Gastrocnemius medialis (tissue), 4 donors: ENCODE measurements at regions not wholly inside any gene's neighbourhood (a gene's known extent, or its start where the extent isn't known, plus 50 kb on each side); places are given as distances from the start of the nearest gene placed in this dataset.

Experiments used
- ATAC-seq, 2 donors: fragments of 150-250 bp; one replicate each; pipeline ENCODE4 v1.9.1; 2016
- DNase-seq, 2 donors: peaks; one replicate each; pipeline ENCODE4 v3.0.0-alpha.2; 2019
- H3K27ac ChIP-seq, 4 donors: fragments of 200-600 bp; sonication (generic); 1 replicate in 1 of 4; 2 replicates in 3 of 4; pipeline ENCODE4 v1.5.1; 2016 to 2018; ENCODE audit warnings: mild to moderate bottlenecking in 2 of 4, moderate library complexity in 1 of 4
- H3K27me3 ChIP-seq, 3 donors: fragments of 200-600 bp; sonication (generic) in 2 of 3; 1 replicate in 1 of 3; 2 replicates in 2 of 3; pipeline versions ENCODE4 v1.5.1 to v1.6.0; 2016 to 2019; ENCODE audit warnings: mild to moderate bottlenecking in 1 of 3, moderate library complexity in 1 of 3
- H3K36me3 ChIP-seq, 2 donors: fragments of 200-600 bp; sonication (generic) in 1 of 2; one replicate each; pipeline ENCODE4 v1.5.1; 2017 to 2018
- H3K4me1 ChIP-seq, 2 donors: fragments of 200-600 bp; sonication (generic) in 1 of 2; one replicate each; pipeline ENCODE4 v1.5.1; 2016 to 2017; ENCODE audit warnings: mild to moderate bottlenecking in 2 of 2
- H3K4me3 ChIP-seq, 4 donors: fragments of 200-600 bp; sonication (generic) in 3 of 4; 1 replicate in 1 of 4; 2 replicates in 3 of 4; pipeline ENCODE4 v1.5.1; 2016 to 2019; ENCODE audit warnings: mild to moderate bottlenecking in 2 of 4
- H3K9me3 ChIP-seq, 3 donors: fragments of 200-600 bp; sonication (generic) in 2 of 3; 1 replicate in 1 of 3; 2 replicates in 2 of 3; pipeline ENCODE4 v1.5.1; 2016 to 2019
- CTCF ChIP-seq, 5 experiments: fragments of 450-650 bp in 3 of 5; fragments of 200-600 bp in 2 of 5; sonication (generic) in 2 of 5; IDR thresholded peaks in 4 of 5; conservative IDR thresholded peaks in 1 of 5; 1 replicate in 4 of 5; 2 replicates in 1 of 5; pipeline ENCODE4 v1.5.1; 2016 to 2019; ENCODE audit warnings: antibody characterized with exemption in 5 of 5, mild to moderate bottlenecking in 3 of 5, moderate library complexity in 3 of 5
- POLR2A ChIP-seq, 2 donors: fragments of 450-650 bp; IDR thresholded peaks; one replicate each; pipeline ENCODE4 v1.6.1; 2017; ENCODE audit warnings: antibody characterized with exemption in 2 of 2, mild to moderate bottlenecking in 2 of 2, moderate library complexity in 2 of 2
- in situ Hi-C, 4 donors: fragments of 200-750 bp; cut with MboI; loops; one replicate each; pipeline versions ENCODE4 v1.15.0 to v1.8.0; 2017; ENCODE audit warnings: low sequenced_read_pairs in 4 of 4
- intact Hi-C: fragments of 100-400 bp; cut with DNase I; formaldehyde crosslinking; loops from one replicate; pipeline ENCODE4 v1.15.1; 2023; ENCODE audit warnings: low total_unique reads

- Histone ChIP-seq H3K9me3 (no peaks in the 10 kb centered on the region), H3K27ac (no peak overlapping the region), H3K27me3 (peaks cover 53 to 71% (median 59%) of the 10 kb centered on the region in 3 donors), H3K4me1 (peaks cover 5% of the 10 kb centered on the region in 2 donors), H3K4me3 (no peak overlapping the region), H3K36me3 (no peaks in the 10 kb centered on the region)
- TF ChIP-seq POLR2A (IDR thresholded peaks at IDR 0.05) (no peak), CTCF (IDR thresholded peaks at IDR 0.05 in 4 of 5, conservative IDR thresholded peaks at IDR 0.05 in 1 of 5) (no peak)
- no peak for DNase-seq
- ATAC-seq: no peak
- intact Hi-C loops: loop anchor here (10.0 kb wide), 1 partner anchor 137 kb away; no protein-coding TSS in a partner anchor
- in situ Hi-C loops: no loop called here
Observed at GRCh38 chr12:111031916-111032590, 111.7 kb upstream of the MYL2 start.

GRCh38 chr12:111030800-111031199 lies 110.4 kb upstream of the MYL2 start:
- no peak for ATAC-seq
- in situ Hi-C loops (no loop called here), intact Hi-C loops (loop anchor here (10.0 kb wide), 1 partner anchor 136 kb away; no protein-coding TSS in a partner anchor)
- no peak for TF ChIP-seq POLR2A (IDR thresholded peaks at IDR 0.05)
- no peak for TF ChIP-seq CTCF (IDR thresholded peaks at IDR 0.05 in 4 of 5, conservative IDR thresholded peaks at IDR 0.05 in 1 of 5)
- Histone ChIP-seq H3K36me3 (no peaks in the 10 kb centered on the region), H3K4me3 (no peak overlapping the region), H3K9me3 (no peaks in the 10 kb centered on the region), H3K27ac (no peak overlapping the region), H3K4me1 (peaks cover 5% of the 10 kb centered on the region in 2 donors), H3K27me3 (peaks cover 41 to 60% (median 47%) of the 10 kb centered on the region in 3 donors)
- DNase-seq: no peak

- DNase-seq (no peak), ATAC-seq (no peak)
- no peak overlapping the region for H3K4me3 ChIP-seq
- no peaks in the 10 kb centered on the region for H3K36me3 ChIP-seq
- no peak overlapping the region for H3K27ac ChIP-seq
- H3K9me3 ChIP-seq: no peaks in the 10 kb centered on the region
- in situ Hi-C loops: no loop called here
- TF ChIP-seq CTCF (IDR thresholded peaks at IDR 0.05 in 4 of 5, conservative IDR thresholded peaks at IDR 0.05 in 1 of 5) (no peak), POLR2A (IDR thresholded peaks at IDR 0.05) (no peak)
- H3K27me3 ChIP-seq: peaks cover 31 to 50% (median 39%) of the 10 kb centered on the region in 3 donors
- intact Hi-C loops: loop anchor here (10.0 kb wide), 1 partner anchor 135 kb away; no protein-coding TSS in a partner anchor
- H3K4me1 ChIP-seq: peaks cover 0 to 5% of the 10 kb centered on the region in 2 donors
Observed at GRCh38 chr12:111029732-111030131, 109.4 kb upstream of the MYL2 start.

GRCh38 chr12:111029305-111029704 lies 108.9 kb upstream of the MYL2 start:
- intact Hi-C loops: no loop called here
- no peak for DNase-seq
- H3K27ac ChIP-seq: no peak overlapping the region
- no peaks in the 10 kb centered on the region for H3K9me3 ChIP-seq
- no peak overlapping the region for H3K4me3 ChIP-seq
- no peaks in the 10 kb centered on the region for H3K36me3 ChIP-seq
- peaks cover 31 to 50% (median 39%) of the 10 kb centered on the region in 3 donors for H3K27me3 ChIP-seq
- H3K4me1 ChIP-seq: peaks cover 0 to 5% of the 10 kb centered on the region in 2 donors
- in situ Hi-C loops: no loop called here
- ATAC-seq: no peak
- TF ChIP-seq POLR2A (IDR thresholded peaks at IDR 0.05): no peak
- no peak for TF ChIP-seq CTCF (IDR thresholded peaks at IDR 0.05 in 4 of 5, conservative IDR thresholded peaks at IDR 0.05 in 1 of 5)
